ENCODE measurements at regions not wholly inside any gene's neighbourhood (a gene's known extent, or its start where the extent isn't known, plus 50 kb on each side); places are given as distances from the start of the nearest gene placed in this dataset.
"Not testable (repeated sequence)": the region's sequence is repeated elsewhere in the genome, so short reads cannot be mapped to it uniquely, and the experiment has no call there.

- intact Hi-C loops (cut with DNase I); H3K36me3 ChIP-seq; DNase-seq (ENCODE audit: low spot score); H3K27me3 ChIP-seq (replicated peaks; ENCODE audit: insufficient read depth); H3K27ac ChIP-seq; H3K4me1 ChIP-seq (replicated peaks); H3K4me3 ChIP-seq; H3K9me3 ChIP-seq: not testable (repeated sequence)
- WGBS, result 85% methylated on average over 29 of the region's 37 CpGs
Observed at GRCh38 chr1:144539191-144539960, 53.3 kb upstream of the PPIAL4F start.

Small RNA genes lying in the stretch of these regions (small RNA-seq; reads per million reads assigned to genes)
- 0 reads per million in 2 donors for gene RF00003
